NCI-H1092 treated with DMSO at 0.1 percent for 48 hours (cell line): ENCODE measurements at regions not wholly inside any gene's neighbourhood (a gene's known extent, or its start where the extent isn't known, plus 50 kb on each side); places are given as distances from the start of the nearest gene placed in this dataset.
A peak's percentile ranks its signal among the peaks of the same experiment; 100 is the strongest.

Experiments used
- DNase-seq: peaks from one replicate; lab custom pipeline; 2025; lab: John Stamatoyannopoulos, UW

DNA sequence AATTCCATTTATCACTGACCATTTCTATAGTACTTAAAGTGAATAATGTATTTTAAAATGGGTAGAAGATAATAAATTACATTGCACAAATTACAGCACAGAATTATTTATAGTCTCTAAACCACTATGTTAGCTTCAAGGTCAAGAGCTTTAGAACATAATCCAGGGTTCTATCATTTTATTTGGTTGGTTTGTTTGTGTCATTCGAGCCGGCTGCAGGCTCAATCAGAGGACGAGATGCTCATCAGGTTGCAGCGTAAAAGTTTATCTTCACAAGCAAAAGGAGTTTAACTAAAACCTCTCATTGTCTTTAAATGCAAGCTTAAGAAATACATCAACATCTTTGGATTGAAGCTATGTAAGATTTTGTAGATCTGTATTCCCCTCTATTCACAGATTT lies 523.8 kb downstream of the EFNA5 start:
- DNase-seq = no peak

DNA sequence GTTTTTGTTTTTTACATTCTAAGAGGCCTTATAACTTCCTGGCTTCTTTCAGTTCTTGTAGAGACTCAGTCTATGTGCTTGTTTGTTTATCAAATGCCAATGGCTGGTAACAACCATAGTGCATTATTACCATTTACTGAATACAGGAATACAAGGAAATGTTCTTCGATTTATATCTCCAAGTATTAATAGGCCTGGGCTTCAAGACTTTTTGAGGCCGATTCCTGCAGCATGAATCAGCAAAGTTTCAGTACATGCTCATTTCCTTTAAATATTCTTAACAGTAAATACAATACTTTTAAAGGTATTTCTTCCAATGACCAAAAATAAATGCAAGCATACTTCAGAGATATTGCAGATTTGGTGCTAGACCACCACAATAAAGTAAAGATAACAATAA lies 535.3 kb downstream of the EFNA5 start:
- DNase-seq = no peak

DNA sequence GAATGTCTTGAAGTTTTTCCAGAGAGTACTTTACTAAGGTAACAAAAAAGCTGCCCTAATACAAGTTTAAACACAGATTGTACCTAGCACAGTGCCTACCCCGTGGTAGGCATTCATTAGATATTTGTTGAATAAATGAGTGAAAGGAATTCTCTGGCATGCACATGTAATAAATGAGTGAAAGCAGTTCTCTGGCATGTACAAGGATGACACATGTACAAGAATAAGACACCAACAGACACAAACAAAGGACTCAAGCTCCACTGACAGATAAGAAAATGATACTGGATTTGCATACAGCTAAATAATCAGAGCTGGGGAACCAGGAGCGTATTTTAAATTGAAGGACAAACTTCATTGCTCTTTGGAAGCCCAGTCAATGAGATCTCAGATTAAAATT lies 535.8 kb downstream of the EFNA5 start:
- DNase-seq = no peak

DNA sequence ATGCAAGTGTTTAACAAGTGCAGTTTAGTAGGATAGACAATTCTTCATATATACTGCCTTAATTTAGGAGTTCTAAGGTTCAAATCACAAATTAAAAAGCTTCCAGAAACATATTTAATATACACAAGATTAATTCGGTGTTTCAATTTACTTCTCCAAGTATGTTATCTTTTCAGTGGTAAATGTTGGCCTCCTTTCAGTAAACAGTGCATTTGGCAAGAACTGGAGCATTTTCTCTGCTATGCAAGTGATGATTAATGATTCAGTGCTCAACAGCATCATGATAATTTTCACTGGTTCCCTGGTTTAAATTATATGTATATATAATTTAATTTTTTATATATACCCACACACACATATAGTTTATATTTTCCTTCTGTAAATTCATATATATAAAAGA lies 541.7 kb downstream of the EFNA5 start:
- DNase-seq = no peak

DNA sequence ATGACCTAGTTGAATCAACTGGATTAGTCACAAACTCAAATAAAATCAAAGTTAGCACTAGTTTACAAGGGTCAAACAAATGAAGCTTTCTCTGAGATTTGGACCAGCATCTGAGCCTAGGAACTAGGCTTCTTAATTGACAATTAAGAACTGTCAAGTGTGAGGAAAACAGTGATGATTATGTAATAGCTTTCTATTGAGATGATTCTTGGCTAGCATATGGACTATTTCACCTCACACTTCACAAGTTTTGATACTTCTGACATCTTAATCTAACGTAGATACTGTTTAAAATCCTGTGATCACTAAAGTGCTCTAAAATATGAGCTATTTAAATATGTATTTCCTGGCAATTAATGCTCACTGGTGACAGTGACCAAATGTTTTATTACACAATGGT lies 542.9 kb downstream of the EFNA5 start:
- DNase-seq = no peak

DNA sequence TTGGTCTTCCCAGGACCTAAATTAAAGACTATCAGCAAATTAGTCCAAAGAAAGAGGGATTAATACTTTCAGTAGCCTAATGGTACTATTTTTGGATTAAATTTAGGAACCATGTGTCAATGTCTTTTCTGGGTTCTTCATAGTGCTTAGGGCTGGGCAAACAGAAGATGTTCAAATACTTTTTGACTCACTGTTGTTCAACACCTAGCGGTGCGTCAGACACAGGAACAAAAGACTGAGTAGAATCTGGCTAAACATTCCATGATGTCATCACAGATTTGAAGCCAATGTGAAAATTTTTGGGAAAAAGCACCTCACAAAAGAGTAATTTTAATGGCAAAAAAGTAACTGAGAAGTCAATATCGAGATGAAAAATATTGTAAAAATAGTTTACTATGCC lies 544.4 kb downstream of the EFNA5 start:
- DNase-seq = no peak

DNA sequence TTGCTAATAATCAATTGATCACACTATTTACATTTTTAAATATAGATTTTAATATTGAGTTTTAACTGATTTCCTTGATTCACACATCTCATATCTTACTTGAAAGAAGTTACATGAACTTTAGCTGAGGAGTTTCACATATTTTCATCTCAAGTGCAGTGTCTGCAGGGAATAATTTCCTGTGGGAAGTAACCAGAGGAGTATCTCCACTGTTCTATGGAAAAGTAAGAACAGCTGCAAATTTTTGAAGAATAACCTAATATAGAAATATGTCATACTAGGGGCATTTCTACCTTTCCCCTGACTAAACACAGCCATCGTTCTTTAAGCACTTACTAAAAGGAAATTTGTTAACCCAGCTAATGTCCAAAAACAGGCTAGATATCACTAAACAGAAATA lies 546.4 kb downstream of the EFNA5 start:
- no peak for DNase-seq

DNA sequence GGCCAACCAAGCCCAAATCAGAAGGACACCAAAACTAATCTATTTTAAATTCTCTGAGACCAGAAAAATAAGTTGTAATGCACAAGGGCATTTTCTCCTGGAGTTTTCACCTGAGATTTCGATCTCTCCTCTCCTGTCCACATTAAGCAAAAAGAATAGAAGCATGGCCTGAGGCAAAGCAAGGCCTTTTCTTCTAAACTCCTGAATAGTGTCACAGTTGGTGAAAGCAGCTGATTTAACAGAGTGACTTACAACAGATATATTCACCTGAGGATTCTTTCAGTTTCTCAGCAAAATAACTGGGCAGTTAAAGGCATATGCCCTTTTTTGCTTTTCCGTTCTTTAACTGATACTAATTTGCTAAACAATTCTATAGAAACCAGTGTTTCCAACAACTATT lies 547.7 kb downstream of the EFNA5 start:
- DNase-seq = no peak

DNA sequence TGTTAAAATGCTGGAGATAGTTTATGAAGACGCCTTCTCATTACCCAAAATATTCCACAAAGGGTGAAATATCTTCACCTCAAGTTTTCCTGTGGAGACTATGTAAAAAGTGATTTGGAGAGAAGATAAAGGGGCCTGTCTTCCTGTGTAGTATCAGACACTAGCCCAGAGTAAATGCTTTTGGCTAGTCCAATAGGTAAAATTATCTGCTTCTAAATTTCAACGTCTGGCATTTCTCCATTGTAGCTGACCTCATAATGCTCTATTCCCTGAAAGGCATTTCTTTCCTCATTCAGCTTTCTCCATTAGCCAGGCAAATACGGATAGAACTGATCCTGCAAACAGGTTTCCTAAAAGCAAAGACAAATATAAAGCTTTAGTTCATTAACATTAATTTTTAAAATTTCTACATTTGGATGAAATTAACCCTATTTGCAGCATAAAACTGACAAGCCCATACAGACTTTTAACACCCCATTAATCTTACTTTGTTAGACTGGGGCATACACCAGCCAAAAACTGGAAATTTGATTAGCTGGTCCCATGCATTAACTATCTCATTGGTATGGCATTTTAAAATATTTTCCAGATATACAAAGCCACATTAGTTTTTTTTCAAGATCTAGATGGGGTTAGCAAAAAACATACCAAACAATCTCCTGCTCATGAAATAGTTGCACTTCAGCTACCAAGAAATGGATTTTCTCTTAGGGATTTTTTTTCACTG lies 548.8 kb downstream of the EFNA5 start:
- DNase-seq = peak; percentile 28

DNA sequence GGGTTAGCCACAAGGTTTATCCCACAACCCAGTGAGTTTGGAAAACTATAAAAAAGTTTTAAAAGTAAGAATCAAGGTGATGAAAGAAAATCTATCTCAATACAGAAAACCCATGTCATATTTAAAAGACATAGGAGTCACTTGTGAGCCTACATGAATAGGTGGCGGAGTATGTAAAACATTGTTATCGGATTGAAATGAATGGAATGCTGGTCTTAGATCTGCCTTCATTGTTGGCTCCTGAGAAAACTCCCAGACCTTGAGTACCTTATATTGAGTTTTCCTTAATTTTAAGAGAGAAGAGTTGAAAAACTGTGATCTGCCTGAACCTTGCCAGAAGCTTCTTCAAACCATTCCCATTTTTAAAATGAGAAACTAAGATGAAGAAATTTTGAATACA lies 551.1 kb downstream of the EFNA5 start:
- DNase-seq = no peak

DNA sequence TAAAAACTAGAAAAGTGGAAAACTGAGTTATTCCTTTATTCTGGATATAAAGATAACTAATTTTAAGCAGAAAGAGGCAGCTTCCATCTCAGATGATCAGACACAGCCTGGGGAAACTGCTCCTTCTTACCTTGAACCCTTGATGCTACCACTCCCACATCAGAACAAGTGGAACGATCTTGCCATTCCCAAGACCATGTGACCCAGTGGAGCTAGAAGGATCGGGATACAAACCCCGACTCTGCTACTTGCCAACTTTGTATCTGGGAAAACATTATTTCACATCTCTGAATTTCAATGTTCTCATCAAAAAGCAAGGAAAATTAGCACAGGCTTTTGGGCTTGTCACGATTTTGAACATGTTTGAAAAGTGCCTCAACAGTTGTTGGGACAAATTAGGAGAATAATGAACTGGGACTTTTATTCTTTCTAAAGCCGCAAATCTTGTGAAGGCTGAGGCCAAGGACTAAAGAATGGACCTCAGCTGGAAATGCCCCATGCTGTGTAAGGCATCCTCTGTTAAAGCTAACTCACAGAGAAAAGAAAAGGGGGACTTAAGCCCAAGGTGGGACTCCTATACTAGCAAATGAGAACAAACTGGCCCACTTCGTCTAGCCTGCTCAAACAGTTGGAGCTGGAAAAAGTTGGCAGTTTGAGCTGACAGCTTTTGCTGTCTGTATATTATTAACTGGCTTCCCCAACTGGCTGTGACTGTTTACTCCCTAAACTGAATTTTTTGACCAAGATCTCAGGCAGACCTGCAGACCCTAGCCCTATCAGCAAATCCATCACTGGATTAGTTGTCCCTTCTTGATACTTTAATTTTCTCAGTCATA lies 552.3 kb downstream of the EFNA5 start:
- DNase-seq = no peak

DNA sequence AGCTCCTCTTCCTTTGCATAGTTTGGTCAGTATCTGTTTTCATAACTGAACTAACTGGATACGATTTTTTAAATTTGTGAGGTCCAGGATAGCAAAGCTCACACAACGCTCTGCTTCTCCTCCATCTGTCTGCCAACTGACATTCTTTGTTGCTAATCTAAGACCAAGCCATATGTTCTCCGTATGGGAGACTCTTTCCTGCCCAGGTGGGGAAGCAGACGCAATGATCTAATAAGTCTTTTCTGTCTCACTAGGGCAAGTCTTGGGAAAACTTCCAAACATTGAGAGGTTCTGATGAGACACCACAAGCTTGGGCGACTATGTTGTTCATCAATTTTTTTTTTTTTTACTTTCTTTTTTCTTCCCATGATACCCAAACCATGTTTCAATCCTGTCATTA lies 558.5 kb downstream of the EFNA5 start:
- DNase-seq = no peak

DNA sequence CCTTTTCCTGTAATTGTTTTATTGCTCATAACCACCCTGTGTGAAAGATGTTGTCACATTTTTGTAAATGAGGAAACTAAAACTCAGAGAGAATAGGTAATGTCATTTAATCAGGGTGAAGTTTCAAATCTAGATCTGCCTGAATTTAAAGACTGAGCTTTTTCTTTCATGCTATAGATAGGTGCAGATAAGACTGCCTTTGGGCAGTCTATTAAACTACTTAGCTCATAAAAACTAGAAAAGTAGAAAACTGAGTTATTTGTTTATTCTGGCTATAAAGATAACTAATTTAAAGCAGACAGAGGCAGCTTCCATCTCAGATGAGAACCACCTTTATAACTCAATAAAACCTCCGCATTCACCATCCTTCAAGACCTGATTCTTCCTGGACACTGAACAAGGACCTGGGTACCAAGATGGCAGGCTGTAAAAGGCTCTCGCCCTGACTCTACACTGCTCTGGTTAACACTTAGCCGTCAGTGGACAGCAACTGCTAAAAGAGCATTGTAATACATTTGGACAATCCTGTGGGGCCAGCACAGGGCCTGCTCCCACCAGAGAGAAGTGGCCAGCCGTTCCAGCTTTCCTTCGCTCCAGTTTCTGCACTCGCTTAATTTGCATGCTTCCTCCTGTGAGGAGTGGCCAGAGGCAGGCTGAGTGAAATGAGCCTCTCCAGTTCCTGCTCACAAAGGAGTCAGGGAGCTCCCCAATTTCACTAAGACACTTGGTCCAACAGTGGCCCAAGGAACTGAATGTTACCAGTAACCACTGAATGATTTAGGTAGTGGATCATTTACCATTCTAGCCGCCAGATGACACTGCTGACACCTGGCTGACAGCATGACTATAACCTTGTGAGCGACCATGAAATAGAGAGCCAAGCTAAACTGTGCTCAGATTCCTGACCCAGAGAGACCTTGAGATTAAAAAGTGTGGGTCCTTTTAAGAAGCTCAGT lies 566.4 kb downstream of the EFNA5 start:
- peak; percentile 6 for DNase-seq

DNA sequence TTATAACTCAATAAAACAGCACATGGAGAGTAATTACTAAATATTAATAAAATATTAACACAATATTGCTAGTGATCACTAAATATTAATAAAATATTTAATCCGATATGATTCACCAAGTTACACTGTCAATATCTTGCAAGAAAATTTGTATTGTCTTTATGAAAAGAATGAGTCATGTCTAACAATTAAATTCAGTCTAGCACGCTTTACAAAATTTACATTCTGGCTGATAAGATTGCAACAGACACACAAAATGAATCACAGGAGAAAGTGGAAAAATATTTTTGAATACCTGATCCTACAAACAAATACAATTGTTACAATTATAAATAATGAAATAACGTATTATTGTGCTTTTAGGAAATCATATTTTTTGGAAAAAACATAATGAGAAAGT lies 567.2 kb downstream of the EFNA5 start:
- DNase-seq = no peak

DNA sequence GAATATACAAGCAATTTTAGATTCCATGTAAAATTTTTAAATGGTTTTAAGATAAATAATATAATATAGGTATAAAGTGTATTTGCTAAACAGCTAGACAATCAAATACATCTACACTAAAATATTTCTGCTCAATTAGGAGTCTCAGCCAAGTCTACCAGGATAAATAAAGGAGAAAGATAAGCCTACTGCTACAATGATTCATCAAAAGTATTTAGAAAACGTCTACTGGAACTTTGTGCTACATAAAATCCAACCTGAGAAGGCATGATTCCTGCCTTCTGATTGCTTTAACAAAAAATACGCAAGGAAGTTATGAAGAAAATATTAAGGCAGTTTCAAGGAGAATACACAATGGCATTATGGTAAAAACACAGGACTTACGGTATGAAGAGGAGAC lies 570.6 kb downstream of the EFNA5 start:
- DNase-seq = no peak

DNA sequence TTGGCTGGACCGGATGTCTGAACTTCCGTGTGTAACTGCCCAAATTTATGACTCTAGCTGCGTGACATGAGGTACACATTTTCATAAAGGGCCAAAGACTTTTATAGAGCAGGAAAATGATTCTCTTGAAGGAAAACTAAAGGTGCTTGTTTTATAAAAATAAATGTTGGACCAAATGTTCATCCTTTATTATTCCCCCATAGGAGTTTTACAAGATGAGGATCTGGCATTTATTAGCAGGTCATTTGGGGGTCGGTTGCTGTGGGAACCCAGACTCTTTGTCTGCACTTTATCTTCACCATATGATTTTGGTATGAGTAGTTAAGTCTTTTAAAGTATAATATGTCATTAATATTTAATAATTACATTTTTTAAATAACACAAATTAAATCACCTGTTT lies 571.2 kb downstream of the EFNA5 start:
- no peak for DNase-seq

DNA sequence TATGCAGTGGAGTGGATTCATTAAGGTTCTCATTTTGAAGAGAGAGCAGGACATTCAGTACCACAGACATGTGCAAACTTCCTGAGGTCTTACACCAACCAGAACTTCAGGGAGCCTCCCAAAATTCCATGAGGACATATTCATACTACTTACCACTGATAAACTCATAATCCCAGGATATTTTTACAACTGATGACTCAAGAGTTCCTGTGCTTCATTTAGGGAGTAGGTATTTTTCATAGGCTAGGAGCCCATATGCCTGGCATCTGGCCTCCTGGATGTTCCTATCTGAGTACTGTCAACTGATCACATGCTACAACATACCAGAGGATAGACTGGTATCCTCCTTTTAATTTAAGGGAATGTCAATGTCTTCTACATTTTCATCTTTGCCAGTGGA lies 578.0 kb downstream of the EFNA5 start:
- no peak for DNase-seq

DNA sequence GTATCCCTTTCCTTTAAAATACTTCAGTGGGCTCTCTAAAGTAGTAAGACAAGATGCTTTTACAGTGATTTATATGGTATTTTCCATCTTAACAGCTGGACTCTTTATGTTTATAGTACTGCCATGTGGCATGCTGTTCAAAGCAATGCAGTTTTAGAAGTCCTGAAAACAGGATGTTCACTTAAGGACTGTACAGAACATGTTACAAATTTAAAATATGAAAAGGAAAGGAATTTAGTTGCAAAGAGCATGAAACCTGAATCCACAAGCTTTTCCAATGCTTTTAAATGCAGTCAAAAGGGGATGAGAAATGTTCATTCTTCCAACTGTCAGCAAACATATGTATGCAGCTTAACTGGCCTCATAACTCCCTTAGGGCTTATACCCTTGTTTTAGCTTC lies 580.2 kb downstream of the EFNA5 start:
- no peak for DNase-seq

DNA sequence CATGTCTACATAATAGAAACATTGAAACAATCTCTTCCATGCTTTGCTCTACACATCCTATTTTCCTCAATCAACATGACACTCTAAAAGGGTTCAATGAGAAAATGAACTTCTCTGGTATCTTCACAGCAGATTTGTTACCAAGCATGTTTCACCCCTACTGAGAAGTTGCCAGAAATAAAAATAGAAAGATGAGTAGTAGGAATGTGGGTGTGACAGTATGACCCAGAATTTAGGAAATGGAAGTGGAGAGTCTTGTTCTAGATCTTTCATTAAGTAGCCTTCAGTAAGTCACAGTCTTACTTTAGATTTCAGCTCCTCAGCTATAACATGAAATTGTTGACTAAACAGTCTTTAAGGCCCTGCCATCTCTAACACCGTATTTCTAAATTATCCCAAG lies 581.8 kb downstream of the EFNA5 start:
- DNase-seq = no peak

DNA sequence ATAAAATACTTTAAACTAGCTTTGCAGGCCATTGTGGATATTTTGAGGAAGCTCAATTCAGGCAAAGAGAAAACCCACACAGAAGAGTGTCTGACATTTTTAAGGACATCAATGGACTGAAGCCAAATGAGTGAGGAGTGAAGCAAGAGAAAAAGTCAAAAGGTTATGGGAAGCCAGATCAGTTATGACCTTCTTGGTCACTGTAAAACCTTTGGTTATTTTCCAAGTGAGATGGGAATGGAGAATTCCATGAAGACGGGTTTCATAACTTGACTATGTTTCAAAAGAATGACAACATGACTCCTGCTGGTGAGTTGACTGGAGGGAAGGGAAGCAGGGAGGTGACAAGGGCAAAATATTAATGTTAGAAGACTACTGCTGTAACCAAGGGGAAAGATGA lies 585.2 kb downstream of the EFNA5 start:
- DNase-seq = no peak

DNA sequence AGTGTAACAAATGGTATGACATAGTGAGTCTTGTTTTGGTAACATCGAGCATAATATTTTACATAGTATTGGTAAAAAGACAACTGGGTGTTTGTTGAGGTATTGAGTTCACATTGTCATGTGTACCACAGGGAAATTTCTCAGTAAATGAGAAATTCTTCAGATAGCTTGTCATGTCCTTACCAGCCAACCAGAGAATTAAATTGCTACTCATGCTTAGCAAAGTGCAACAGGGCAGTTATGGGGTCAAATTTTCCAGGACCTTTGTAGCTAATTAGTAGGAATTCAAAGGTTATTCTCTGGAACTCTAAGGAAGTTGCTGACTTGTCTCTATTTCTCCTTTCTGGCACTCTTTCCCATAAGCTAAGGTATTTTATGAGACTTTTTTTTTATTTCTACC lies 595.7 kb downstream of the EFNA5 start:
- no peak for DNase-seq

DNA sequence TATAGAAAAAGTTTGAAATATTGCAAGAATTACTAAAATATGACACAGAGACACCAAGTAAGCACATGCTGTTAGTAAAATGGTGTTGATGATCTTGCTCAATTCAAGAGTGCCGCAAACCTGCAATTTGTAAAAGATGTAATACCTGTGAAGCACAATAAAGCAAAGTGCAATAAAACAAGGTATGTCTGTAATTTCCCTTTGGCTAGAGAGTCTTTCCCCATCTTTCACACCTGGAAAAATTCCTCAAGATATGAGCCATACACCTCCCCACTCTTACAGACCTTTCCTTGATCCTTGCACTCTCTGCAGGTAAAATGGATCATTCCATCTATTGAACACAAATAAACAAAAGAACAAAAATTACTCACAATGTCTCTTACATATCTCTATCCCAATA lies 597.8 kb downstream of the EFNA5 start:
- DNase-seq = no peak

DNA sequence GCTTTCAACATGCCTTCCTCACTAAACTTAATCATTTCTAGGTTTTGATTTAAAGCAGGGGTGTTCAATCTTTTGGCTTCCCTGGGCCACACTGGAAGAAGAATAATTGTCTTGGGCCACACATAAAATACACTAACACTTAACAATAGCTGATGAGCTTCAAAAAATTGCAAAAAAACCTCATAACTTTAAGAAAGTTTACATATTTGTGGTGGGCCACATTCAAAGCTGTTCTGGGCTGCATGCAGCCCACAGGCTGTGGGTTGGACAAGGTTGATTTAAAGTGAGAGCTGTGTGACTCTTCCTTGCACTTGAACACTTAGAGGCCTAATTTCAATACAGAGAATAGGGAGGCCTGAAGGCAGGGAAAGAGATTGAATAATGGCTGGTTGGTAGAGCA lies 598.3 kb downstream of the EFNA5 start:
- DNase-seq = no peak
